Neural progenitor cell (in vitro differentiated cells): ENCODE measurements at regions not wholly inside any gene's neighbourhood (a gene's known extent, or its start where the extent isn't known, plus 50 kb on each side); places are given as distances from the start of the nearest gene placed in this dataset.

Experiments used
- EZH2 ChIP-seq: fragments of 200-600 bp; sonication (generic); IDR thresholded peaks from 2 replicates; pipeline ENCODE4 v1.6.1; 2017; ENCODE audit warnings: antibody characterized with exemption, mild to moderate bottlenecking, moderate library complexity
- EZH2phosphoT487 ChIP-seq: fragments of 200-600 bp; sonication (generic); IDR thresholded peaks from 2 replicates; pipeline ENCODE4 v1.6.1; 2017; ENCODE audit warnings: antibody characterized with exemption
- TF ChIP-seq, protein P1 (sequence below): fragments of 200-600 bp; sonication (generic); IDR thresholded peaks from 2 replicates; pipeline ENCODE4 v1.5.1; 2017; ENCODE audit warnings: antibody characterized with exemption, mild to moderate bottlenecking

DNA sequence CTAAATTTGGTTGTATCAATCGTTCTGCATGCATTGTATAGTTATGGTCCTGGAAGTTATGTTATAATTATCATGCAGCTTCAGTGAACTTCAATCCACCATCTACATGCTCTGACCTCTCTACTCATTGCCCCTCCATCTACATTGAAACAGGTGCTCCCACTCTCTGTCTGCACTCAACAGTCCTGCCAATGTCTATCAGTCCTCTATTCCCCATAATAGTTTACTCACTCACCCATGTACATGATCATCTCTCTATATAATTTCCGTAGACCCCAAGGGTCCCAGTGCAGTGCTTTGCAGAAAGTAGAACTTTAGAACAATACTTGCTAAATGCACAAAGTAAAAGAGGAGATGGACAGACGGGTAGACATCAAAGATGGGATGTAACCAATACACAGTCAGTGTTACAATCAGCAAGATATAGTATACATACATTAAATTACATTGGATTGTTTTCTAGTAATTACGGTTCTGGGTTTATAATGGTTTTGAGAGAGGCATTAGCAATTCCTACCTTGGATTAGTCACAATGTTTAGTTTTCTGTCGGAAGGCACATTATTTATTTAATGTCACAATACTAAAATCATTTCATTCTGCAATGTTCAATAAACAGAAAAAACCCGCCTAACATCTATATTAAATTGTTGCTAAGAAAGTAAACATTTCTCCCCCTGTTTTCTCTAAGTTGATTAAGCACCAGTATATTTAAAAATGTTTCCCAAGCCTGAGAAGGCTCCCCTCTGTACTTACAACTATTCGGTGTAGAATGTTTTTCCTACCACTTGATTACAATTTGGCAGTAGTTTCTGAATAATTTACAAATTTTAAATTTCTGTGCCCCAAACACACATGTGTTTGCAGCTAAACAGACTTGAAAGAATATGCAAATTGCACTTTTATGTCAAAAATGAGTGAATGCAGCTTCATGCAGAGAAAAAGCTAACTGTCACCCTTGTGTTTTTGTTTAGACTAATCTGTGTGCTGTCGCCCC, 94.4 kb upstream of the SIX2 start:
- TF ChIP-seq, protein P1, sequence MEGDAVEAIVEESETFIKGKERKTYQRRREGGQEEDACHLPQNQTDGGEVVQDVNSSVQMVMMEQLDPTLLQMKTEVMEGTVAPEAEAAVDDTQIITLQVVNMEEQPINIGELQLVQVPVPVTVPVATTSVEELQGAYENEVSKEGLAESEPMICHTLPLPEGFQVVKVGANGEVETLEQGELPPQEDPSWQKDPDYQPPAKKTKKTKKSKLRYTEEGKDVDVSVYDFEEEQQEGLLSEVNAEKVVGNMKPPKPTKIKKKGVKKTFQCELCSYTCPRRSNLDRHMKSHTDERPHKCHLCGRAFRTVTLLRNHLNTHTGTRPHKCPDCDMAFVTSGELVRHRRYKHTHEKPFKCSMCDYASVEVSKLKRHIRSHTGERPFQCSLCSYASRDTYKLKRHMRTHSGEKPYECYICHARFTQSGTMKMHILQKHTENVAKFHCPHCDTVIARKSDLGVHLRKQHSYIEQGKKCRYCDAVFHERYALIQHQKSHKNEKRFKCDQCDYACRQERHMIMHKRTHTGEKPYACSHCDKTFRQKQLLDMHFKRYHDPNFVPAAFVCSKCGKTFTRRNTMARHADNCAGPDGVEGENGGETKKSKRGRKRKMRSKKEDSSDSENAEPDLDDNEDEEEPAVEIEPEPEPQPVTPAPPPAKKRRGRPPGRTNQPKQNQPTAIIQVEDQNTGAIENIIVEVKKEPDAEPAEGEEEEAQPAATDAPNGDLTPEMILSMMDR = no peak
- TF ChIP-seq EZH2 (no peak), EZH2phosphoT487 (no peak)
